Calu3 (cell line): ENCODE measurements at regions not wholly inside any gene's neighbourhood (a gene's known extent, or its start where the extent isn't known, plus 50 kb on each side); places are given as distances from the start of the nearest gene placed in this dataset.

ENCODE experiments used
- BruUV-seq: library from RNA; stranded (reverse); fragments of 400-500 nt; replicated peaks from 2 replicates; lab custom pipeline; 2021; lab: Mats Ljungman, UMichigan
- CTCF ChIA-PET: fragments of 300-600 bp; sonication (Branson Sonifier 250); formaldehyde crosslinking; loops from one replicate; lab custom pipeline; 2022; ENCODE audit warnings: antibody characterized with exemption; lab: Charles Lee
- DNase-seq: peaks from one replicate; pipeline ENCODE4 v3.0.0; 2022
- H3K27ac Mint-ChIP-seq: one replicate; pipeline ENCODE4 v1.8.0; 2022; ENCODE audit warnings: mixed read lengths; ENCODE audit not compliant: unreplicated experiment
- H3K27me3 Mint-ChIP-seq: one replicate; pipeline ENCODE4 v1.8.0; 2022; ENCODE audit warnings: mixed read lengths; ENCODE audit not compliant: unreplicated experiment
- H3K36me3 Mint-ChIP-seq: one replicate; pipeline ENCODE4 v1.8.0; 2022; ENCODE audit warnings: mild to moderate bottlenecking, moderate library complexity, mixed read lengths; ENCODE audit not compliant: insufficient read depth, unreplicated experiment
- H3K4me1 Mint-ChIP-seq: one replicate; pipeline ENCODE4 v1.8.0; 2022; ENCODE audit warnings: mild to moderate bottlenecking, low read depth, mixed read lengths; ENCODE audit not compliant: unreplicated experiment
- H3K4me3 Mint-ChIP-seq: one replicate; pipeline ENCODE4 v1.8.0; 2022; ENCODE audit warnings: mild to moderate bottlenecking, low read depth, moderate library complexity, mixed read lengths; ENCODE audit not compliant: unreplicated experiment
- H3K9me3 Mint-ChIP-seq: one replicate; pipeline ENCODE4 v1.8.0; 2022; ENCODE audit warnings: low read depth, mixed read lengths; ENCODE audit not compliant: unreplicated experiment
- CTCF ChIP-seq: fragments of 200-600 bp; IDR thresholded peaks from one replicate; pipeline ENCODE4 v1.8.0; 2022; ENCODE audit warnings: antibody characterized with exemption; ENCODE audit not compliant: unreplicated experiment
- intact Hi-C: fragments of 100-400 bp; cut with micrococcal nuclease; formaldehyde crosslinking; loops from one replicate; pipeline ENCODE4 v1.10.0; 2022; ENCODE audit not compliant: unreplicated experiment

GRCh38 chr7:131029002-131029401 is 295.0 kb upstream of the KLF14 start:
- BruUV-seq = no TSS peak
- Mint-ChIP-seq H3K27me3 (no peaks in the 10 kb centered on the region), H3K9me3 (no peaks in the 10 kb centered on the region), H3K4me1 (peaks cover 13% of the 10 kb centered on the region), H3K4me3 (no peak overlapping the region), H3K36me3 (no peaks in the 10 kb centered on the region), H3K27ac (no peak overlapping the region)
- DNase-seq = no peak
- intact Hi-C loops = no loop called here
- TF ChIP-seq CTCF = no peak
- CTCF ChIA-PET = no interaction called here

GRCh38 chr7:131031099-131031868 is 296.4 kb upstream of the MKLN1 start:
- CTCF ChIA-PET = interaction anchor here (0.7 kb wide), 1 partner anchor 23 kb away, joined by 5 read pairs; no protein-coding TSS in a partner anchor
- no peaks in the 10 kb centered on the region for H3K9me3 Mint-ChIP-seq
- H3K36me3 Mint-ChIP-seq = no peaks in the 10 kb centered on the region
- no peak for DNase-seq
- H3K27me3 Mint-ChIP-seq = no peaks in the 10 kb centered on the region
- H3K4me1 Mint-ChIP-seq = peaks cover 13% of the 10 kb centered on the region
- intact Hi-C loops = no loop called here
- no peak overlapping the region for H3K27ac Mint-ChIP-seq
- BruUV-seq = no TSS peak
- H3K4me3 Mint-ChIP-seq = no peak overlapping the region
- TF ChIP-seq CTCF = no peak

- no peak for DNase-seq
- Mint-ChIP-seq H3K4me3 (no peak overlapping the region), H3K27ac (no peak overlapping the region), H3K9me3 (no peaks in the 10 kb centered on the region), H3K27me3 (no peaks in the 10 kb centered on the region), H3K36me3 (no peaks in the 10 kb centered on the region), H3K4me1 (peaks cover 13% of the 10 kb centered on the region)
- TF ChIP-seq CTCF = no peak
- CTCF ChIA-PET = no interaction called here
- intact Hi-C loops = no loop called here
- BruUV-seq = no TSS peak
These were observed 294.9 kb upstream of the MKLN1 start for GRCh38 chr7:131032786-131033185.

- Mint-ChIP-seq H3K4me1 (peaks cover 2% of the 10 kb centered on the region), H3K36me3 (no peaks in the 10 kb centered on the region), H3K9me3 (no peaks in the 10 kb centered on the region), H3K4me3 (no peak overlapping the region), H3K27ac (no peak overlapping the region), H3K27me3 (no peaks in the 10 kb centered on the region)
- intact Hi-C loops = no loop called here
- BruUV-seq = no TSS peak
- no peak for DNase-seq
- no peak for TF ChIP-seq CTCF
- CTCF ChIA-PET = interaction anchor here (0.6 kb wide), 1 partner anchor 1266 kb away, joined by 4 read pairs; no protein-coding TSS in a partner anchor
These were observed 293.4 kb upstream of the MKLN1 start for GRCh38 chr7:131034166-131034881.
